SU-DHL-6 (cell line): ENCODE measurements at regions not wholly inside any gene's neighbourhood (a gene's known extent, or its start where the extent isn't known, plus 50 kb on each side); places are given as distances from the start of the nearest gene placed in this dataset.

Experiments
- H2AFZ ChIP-seq: fragments of 200-600 bp; sonication (generic); 2 replicates; pipeline ENCODE4 v1.6.1; 2014; ENCODE audit warnings: low read depth, mild to moderate bottlenecking, moderate library complexity, mixed read lengths, antibody characterized with exemption, low read length; ENCODE audit not compliant: severe bottlenecking
- H3F3A ChIP-seq: fragments of 200-600 bp; shearing (Covaris generic); 2 replicates; pipeline ENCODE4 v1.6.0; 2016; ENCODE audit warnings: antibody characterized with exemption, mild to moderate bottlenecking; ENCODE audit not compliant: insufficient read depth
- H3K27ac ChIP-seq: fragments of 200-600 bp; sonication (generic); 2 replicates; pipeline ENCODE4 v1.5.1; 2016; ENCODE audit warnings: low read depth, mild to moderate bottlenecking, low read length, moderate library complexity, mixed read lengths
- H3K27me3 ChIP-seq: fragments of 200-600 bp; sonication (generic), shearing (Covaris generic); 2 replicates; pipeline ENCODE4 v1.6.0; 2014; ENCODE audit warnings: mild to moderate bottlenecking, low read length
- H3K36me3 ChIP-seq: fragments of 200-600 bp; sonication (generic); 2 replicates; pipeline ENCODE4 v1.6.1; 2014; ENCODE audit warnings: mild to moderate bottlenecking, low read length, mixed read lengths
- H3K4me2 ChIP-seq: fragments of 300-600, 200-600 bp; shearing (Covaris generic), sonication (generic); 2 replicates; pipeline ENCODE4 v1.6.0; 2014; ENCODE audit warnings: low read length, low read depth, mild to moderate bottlenecking; ENCODE audit not compliant: poor library complexity, severe bottlenecking
- H3K4me3 ChIP-seq: fragments of 200-600 bp; sonication (generic); 2 replicates; pipeline ENCODE4 v1.5.1; 2014; ENCODE audit warnings: antibody characterized with exemption, low read length, mild to moderate bottlenecking, mixed read lengths; ENCODE audit not compliant: insufficient read depth, poor library complexity, severe bottlenecking
- H3K79me2 ChIP-seq: fragments of 200-600 bp; sonication (generic); 2 replicates; pipeline ENCODE4 v1.6.1; 2014; ENCODE audit warnings: mild to moderate bottlenecking, low read length, moderate library complexity; ENCODE audit not compliant: insufficient read depth
- H3K9ac ChIP-seq: fragments of 200-600 bp; sonication (generic); 2 replicates; pipeline ENCODE4 v1.7.0; 2014; ENCODE audit warnings: mild to moderate bottlenecking, low read length
- H3K9me2 ChIP-seq: fragments of 200-600 bp; sonication (generic); replicated peaks from 2 replicates; pipeline ENCODE4 v1.6.1; 2014; ENCODE audit warnings: low read length; ENCODE audit not compliant: insufficient read depth
- H3K9me3 ChIP-seq: fragments of 200-600 bp; sonication (generic); 2 replicates; pipeline ENCODE4 v1.6.1; 2014; ENCODE audit warnings: low read length, mixed read lengths; ENCODE audit not compliant: insufficient read depth
- H4K20me1 ChIP-seq: fragments of 200-600 bp; sonication (generic); 2 replicates; pipeline ENCODE4 v1.6.1; 2014; ENCODE audit warnings: low read depth, mild to moderate bottlenecking, antibody characterized with exemption, low read length, moderate library complexity, mixed read lengths
- CTCF ChIP-seq: fragments of 200-600 bp; sonication (generic); IDR thresholded peaks from one replicate; pipeline ENCODE4 v1.5.1; 2017; ENCODE audit warnings: antibody characterized with exemption, mild to moderate bottlenecking, low read length, moderate library complexity; ENCODE audit not compliant: insufficient read depth, poor library complexity, severe bottlenecking
- EZH2phosphoT487 ChIP-seq: fragments of 200-600 bp; sonication (generic), shearing (Covaris generic); conservative IDR thresholded peaks from 2 replicates; pipeline ENCODE4 v1.6.1; 2018; ENCODE audit warnings: mild to moderate bottlenecking, antibody characterized with exemption, low read length, moderate library complexity, mixed read lengths

GRCh38 chr6:119544325-119545175 lies 195.0 kb upstream of the MAN1A1 start:
- Histone ChIP-seq H3K4me2 (no peak overlapping the region), H3K79me2 (no peaks in the 10 kb centered on the region), H3K9me3 (no peaks in the 10 kb centered on the region), H3K27me3 (no peaks in the 10 kb centered on the region), H2AFZ (no peak overlapping the region), H3K36me3 (no peaks in the 10 kb centered on the region), H3F3A (no peaks in the 10 kb centered on the region), H3K9me2 (no peaks in the 10 kb centered on the region), H3K9ac (no peak overlapping the region), H3K27ac (no peak overlapping the region), H4K20me1 (no peaks in the 10 kb centered on the region), H3K4me3 (no peak overlapping the region)
- TF ChIP-seq CTCF = no peak

GRCh38 chr6:119543332-119543731 lies 193.8 kb upstream of the MAN1A1 start:
- no peaks in the 10 kb centered on the region for H3K27me3 ChIP-seq
- no peaks in the 10 kb centered on the region for H3K9me3 ChIP-seq
- no peak overlapping the region for H3K9ac ChIP-seq
- no peaks in the 10 kb centered on the region for H4K20me1 ChIP-seq
- H3F3A ChIP-seq = no peaks in the 10 kb centered on the region
- no peaks in the 10 kb centered on the region for H3K9me2 ChIP-seq
- H2AFZ ChIP-seq = no peak overlapping the region
- H3K4me2 ChIP-seq = no peak overlapping the region
- H3K27ac ChIP-seq = no peak overlapping the region
- H3K79me2 ChIP-seq = no peaks in the 10 kb centered on the region
- TF ChIP-seq EZH2phosphoT487 = no peak
- no peak for TF ChIP-seq CTCF
- H3K4me3 ChIP-seq = no peak overlapping the region
- no peaks in the 10 kb centered on the region for H3K36me3 ChIP-seq

- no peak overlapping the region for H3K4me2 ChIP-seq
- no peak overlapping the region for H3K9ac ChIP-seq
- H3K9me3 ChIP-seq = no peaks in the 10 kb centered on the region
- H4K20me1 ChIP-seq = no peaks in the 10 kb centered on the region
- no peaks in the 10 kb centered on the region for H3K9me2 ChIP-seq
- no peaks in the 10 kb centered on the region for H3K79me2 ChIP-seq
- no peak overlapping the region for H3K27ac ChIP-seq
- no peaks in the 10 kb centered on the region for H3F3A ChIP-seq
- H2AFZ ChIP-seq = no peak overlapping the region
- no peaks in the 10 kb centered on the region for H3K36me3 ChIP-seq
- no peaks in the 10 kb centered on the region for H3K27me3 ChIP-seq
- H3K4me3 ChIP-seq = no peak overlapping the region
- no peak for TF ChIP-seq CTCF
- TF ChIP-seq EZH2phosphoT487 = no peak
Measured at GRCh38 chr6:119542037-119542436, 192.5 kb upstream of the MAN1A1 start.
